ENCODE measurements at regions not wholly inside any gene's neighbourhood (a gene's known extent, or its start where the extent isn't known, plus 50 kb on each side); places are given as distances from the start of the nearest gene placed in this dataset.
"Not testable (repeated sequence)": the region's sequence is repeated elsewhere in the genome, so short reads cannot be mapped to it uniquely, and the experiment has no call there.

GRCh38 chr18:40152859-40153258 lies 1802.2 kb upstream of the PIK3C3 start:
- Histone ChIP-seq H3K4me2 (ENCODE audit: low read length) (no peak overlapping the region), H3K36me3 (ENCODE audit: control insufficient read depth, low read length) (no peaks in the 10 kb centered on the region), H3K4me3 (ENCODE audit: low read length) (no peak overlapping the region), H3F3A (ENCODE audit: control insufficient read depth, insufficient read depth) (no peaks in the 10 kb centered on the region), H3K9me3 (ENCODE audit: control insufficient read depth, insufficient read depth, low read length) (no peaks in the 10 kb centered on the region), H3K27ac (ENCODE audit: low read depth, low read length) (no peak overlapping the region), H3K27me3 (ENCODE audit: control insufficient read depth, low read length) (no peaks in the 10 kb centered on the region), H3K4me1 (ENCODE audit: control insufficient read depth, low read length) (no peaks in the 10 kb centered on the region), H3K79me2 (ENCODE audit: control insufficient read depth, low read length) (no peaks in the 10 kb centered on the region), H4K20me1 (ENCODE audit: control insufficient read depth, insufficient read depth, low read depth, low read length) (no peaks in the 10 kb centered on the region), H3K9me2 (replicated peaks; ENCODE audit: control insufficient read depth, low read length) (no peaks in the 10 kb centered on the region)
- TF ChIP-seq EZH2phosphoT487 (IDR thresholded peaks at IDR 0.05; ENCODE audit: borderline replicate concordance, low read length) = no peak

GRCh38 chr18:40148960-40149359 lies 1806.1 kb upstream of the PIK3C3 start:
- Histone ChIP-seq H3K27ac (ENCODE audit: low read depth, low read length) (no peak overlapping the region), H3K4me3 (ENCODE audit: low read length) (no peak overlapping the region), H3F3A (ENCODE audit: control insufficient read depth, insufficient read depth) (no peaks in the 10 kb centered on the region), H3K36me3 (ENCODE audit: control insufficient read depth, low read length) (no peaks in the 10 kb centered on the region), H3K9me3 (ENCODE audit: control insufficient read depth, insufficient read depth, low read length) (no peaks in the 10 kb centered on the region), H4K20me1 (ENCODE audit: control insufficient read depth, insufficient read depth, low read depth, low read length) (no peaks in the 10 kb centered on the region), H3K9me2 (replicated peaks; ENCODE audit: control insufficient read depth, low read length) (no peaks in the 10 kb centered on the region), H3K27me3 (ENCODE audit: control insufficient read depth, low read length) (no peaks in the 10 kb centered on the region), H3K4me1 (ENCODE audit: control insufficient read depth, low read length) (no peaks in the 10 kb centered on the region), H3K79me2 (ENCODE audit: control insufficient read depth, low read length) (no peaks in the 10 kb centered on the region), H3K4me2 (ENCODE audit: low read length) (no peak overlapping the region)
- TF ChIP-seq EZH2phosphoT487 (IDR thresholded peaks at IDR 0.05; ENCODE audit: borderline replicate concordance, low read length) (no peak), CTCF (IDR thresholded peaks at IDR 0.05; ENCODE audit: low read depth, low read length, poor library complexity, severe bottlenecking) (no peak)

GRCh38 chr18:40133253-40133652 lies 1821.8 kb upstream of the PIK3C3 start:
- no peaks in the 10 kb centered on the region for H3K9me2 ChIP-seq (replicated peaks; ENCODE audit: control insufficient read depth, low read length)
- no peaks in the 10 kb centered on the region for H3F3A ChIP-seq (ENCODE audit: control insufficient read depth, insufficient read depth)
- no peaks in the 10 kb centered on the region for H4K20me1 ChIP-seq (ENCODE audit: control insufficient read depth, insufficient read depth, low read depth, low read length)
- no peaks in the 10 kb centered on the region for H3K79me2 ChIP-seq (ENCODE audit: control insufficient read depth, low read length)
- H3K36me3 ChIP-seq (ENCODE audit: control insufficient read depth, low read length) = no peaks in the 10 kb centered on the region
- no peak overlapping the region for H3K27ac ChIP-seq (ENCODE audit: low read depth, low read length)
- TF ChIP-seq EZH2phosphoT487 (IDR thresholded peaks at IDR 0.05; ENCODE audit: borderline replicate concordance, low read length) (no peak), CTCF (IDR thresholded peaks at IDR 0.05; ENCODE audit: low read depth, low read length, poor library complexity, severe bottlenecking) (no peak)
- H3K9me3 ChIP-seq (ENCODE audit: control insufficient read depth, insufficient read depth, low read length) = peaks cover 3% of the 10 kb centered on the region; the same call in 1 of the 2 replicates
- no peaks in the 10 kb centered on the region for H3K4me1 ChIP-seq (ENCODE audit: control insufficient read depth, low read length)
- H3K27me3 ChIP-seq (ENCODE audit: control insufficient read depth, low read length) = no peaks in the 10 kb centered on the region
- H3K4me3 ChIP-seq (ENCODE audit: low read length) = no peak overlapping the region
- H3K4me2 ChIP-seq (ENCODE audit: low read length) = no peak overlapping the region

GRCh38 chr18:40132438-40132837 lies 1822.6 kb upstream of the PIK3C3 start:
- H3K4me1 ChIP-seq (ENCODE audit: control insufficient read depth, low read length); H3K4me3 ChIP-seq (ENCODE audit: low read length); H3F3A ChIP-seq (ENCODE audit: control insufficient read depth, insufficient read depth); H3K27ac ChIP-seq (ENCODE audit: low read depth, low read length); H3K4me2 ChIP-seq (ENCODE audit: low read length); H4K20me1 ChIP-seq (ENCODE audit: control insufficient read depth, insufficient read depth, low read depth, low read length); H3K9me2 ChIP-seq (replicated peaks; ENCODE audit: control insufficient read depth, low read length); H3K79me2 ChIP-seq (ENCODE audit: control insufficient read depth, low read length); H3K36me3 ChIP-seq (ENCODE audit: control insufficient read depth, low read length); H3K9me3 ChIP-seq (ENCODE audit: control insufficient read depth, insufficient read depth, low read length); H3K27me3 ChIP-seq (ENCODE audit: control insufficient read depth, low read length): not testable (repeated sequence)

All from DOHH2 (cell line).